K562 (cell line): ENCODE measurements at regions not wholly inside any gene's neighbourhood (a gene's known extent, or its start where the extent isn't known, plus 50 kb on each side); places are given as distances from the start of the nearest gene placed in this dataset.

Experiments
- ATAC-seq: fragments of 200-7000 bp; cut with Tn5 transposase; 3 replicates; pipeline ENCODE4 v1.9.1; 2020; ENCODE audit warnings: moderate library complexity
- BruUV-seq: library from RNA; stranded (reverse); fragments of 400-500 nt; replicated peaks from 2 replicates; lab custom pipeline; 2021; lab: Mats Ljungman, UMichigan
- CTCF ChIA-PET: fragments of 300-600 bp; formaldehyde crosslinking; extraction: SDS; loops from one replicate; lab custom pipeline; 2021; ENCODE audit warnings: low intra/inter-chr PET ratio; lab: Yijun Ruan, JAX
- POLR2A ChIA-PET: fragments of 300-600, 350-650 bp; sonication (Branson Sonifier 250); formaldehyde crosslinking; extraction: SDS; loops from one replicate; lab custom pipeline; 2021; ENCODE audit warnings: antibody characterized with exemption, inconsistent platforms; lab: Yijun Ruan, JAX
- DNase-seq, 4 experiments: peaks; one replicate each; pipeline versions ENCODE4 v3.0.0 to v3.0.0-alpha.2; 2011 to 2018; ENCODE audit warnings: low spot score in 3 of 4, mixed read lengths in 3 of 4; ENCODE audit errors: extremely low read depth in 1 of 4
- FAIRE-seq: peaks from 2 replicates; lab custom pipeline; 2011; peaks lifted over from hg19 to GRCh38; lab: Jason Lieb, UNC
- H2AFZ ChIP-seq: 2 replicates; pipeline ENCODE4 v1.6.0; 2011; ENCODE audit warnings: low read depth, low read length, control low read depth, inconsistent platforms
- H3K27ac ChIP-seq: fragments of 200-600 bp; 3 replicates; pipeline ENCODE4 v1.8.0; 2011; ENCODE audit warnings: low read depth, mild to moderate bottlenecking, control low read depth, inconsistent platforms, low read length, moderate library complexity, mixed read lengths; ENCODE audit errors: extremely low read depth
- H3K27me3 ChIP-seq, 2 experiments: fragments of 300-600 bp in 1 of 2; 2 replicates in 1 of 2; 3 replicates in 1 of 2; pipeline versions ENCODE4 v1.6.0 to v1.8.0; 2011; ENCODE audit warnings: inconsistent platforms in 2 of 2, low read length in 2 of 2, mild to moderate bottlenecking in 1 of 2, mixed read lengths in 1 of 2, moderate library complexity in 1 of 2; ENCODE audit not compliant: control insufficient read depth in 2 of 2, insufficient read depth in 2 of 2
- H3K36me3 ChIP-seq: fragments of 300-600 bp; 3 replicates; pipeline ENCODE4 v1.8.0; 2011; ENCODE audit warnings: mild to moderate bottlenecking, low read length, inconsistent platforms; ENCODE audit not compliant: control insufficient read depth, insufficient read depth
- H3K4me1 ChIP-seq, 2 experiments: fragments of 200-600 bp in 1 of 2; replicated peaks in 1 of 2; 2 replicates in 1 of 2; 3 replicates in 1 of 2; pipeline versions ENCODE4 v1.5.1 to v1.8.0; 2011; ENCODE audit warnings: inconsistent platforms in 2 of 2, low read length in 2 of 2, mild to moderate bottlenecking in 1 of 2, mixed read lengths in 1 of 2, moderate library complexity in 1 of 2; ENCODE audit not compliant: control insufficient read depth in 2 of 2, insufficient read depth in 2 of 2
- H3K4me2 ChIP-seq: 2 replicates; pipeline ENCODE4 v1.6.1; 2011; ENCODE audit warnings: low read length, control low read depth, inconsistent platforms, mixed read lengths; ENCODE audit not compliant: insufficient read depth
- H3K4me3 ChIP-seq: fragments of 200-600 bp; sonication (generic), shearing (Covaris generic); 2 replicates; pipeline ENCODE4 v1.5.1; 2016; ENCODE audit warnings: control low read depth, inconsistent platforms
- H3K79me2 ChIP-seq: fragments of 200-600 bp; 3 replicates; pipeline ENCODE4 v1.8.0; 2011; ENCODE audit warnings: low read length, inconsistent platforms; ENCODE audit not compliant: control insufficient read depth, insufficient read depth
- H3K9ac ChIP-seq, 2 experiments: 2 replicates each; pipeline versions ENCODE4 v1.6.0 to v1.6.1; 2011; ENCODE audit warnings: low read depth in 2 of 2, low read length in 2 of 2, control low read depth in 1 of 2, inconsistent platforms in 1 of 2, mild to moderate bottlenecking in 1 of 2, mixed read lengths in 1 of 2; ENCODE audit not compliant: insufficient read depth in 1 of 2
- H3K9me1 ChIP-seq: one replicate; pipeline ENCODE4 v1.6.0; 2011; ENCODE audit warnings: inconsistent platforms, mild to moderate bottlenecking, low read length, moderate library complexity; ENCODE audit not compliant: control insufficient read depth, insufficient read depth
- H3K9me3 ChIP-seq: replicated peaks from 2 replicates; pipeline ENCODE4 v1.5.1; 2011; ENCODE audit warnings: low read depth, low read length, inconsistent platforms; ENCODE audit not compliant: control insufficient read depth, insufficient read depth
- H4K20me1 ChIP-seq: replicated peaks from 2 replicates; pipeline ENCODE4 v1.6.1; 2011; ENCODE audit warnings: low read length, inconsistent platforms, mixed read lengths; ENCODE audit not compliant: control insufficient read depth, insufficient read depth
- C11orf30 ChIP-seq: fragments of 450-650 bp; IDR thresholded peaks from 2 replicates; pipeline ENCODE4 v1.6.1; 2016; ENCODE audit warnings: low read depth, mild to moderate bottlenecking
- EP300 ChIP-seq: IDR thresholded peaks from 2 replicates; pipeline ENCODE4 v1.6.1; 2012; ENCODE audit warnings: low read length, improper control_type of control experiment
- HMGN3 ChIP-seq: IDR thresholded peaks from 2 replicates; pipeline ENCODE4 v1.6.1; 2011; ENCODE audit warnings: borderline replicate concordance, low read depth, mild to moderate bottlenecking, mixed read lengths, low read length; ENCODE audit not compliant: insufficient read length; ENCODE audit errors: extremely low read depth
- MTF1 ChIP-seq: fragments of 250-450 bp; sonication (Bioruptor Pico); IDR thresholded peaks from 2 replicates; pipeline ENCODE4 v1.9.0; 2021; ENCODE audit warnings: moderate library complexity, mild to moderate bottlenecking, inconsistent platforms, borderline replicate concordance
- PHTF2 ChIP-seq: fragments of 250-450 bp; sonication (Bioruptor Pico); IDR thresholded peaks from 2 replicates; pipeline ENCODE4 v1.5.0; 2021; ENCODE audit warnings: mild to moderate bottlenecking
- POU5F1 ChIP-seq: fragments of 150-350 bp; IDR thresholded peaks from 2 replicates; pipeline ENCODE4 v1.6.1; 2014; ENCODE audit warnings: borderline replicate concordance, low read length, low read depth, mild to moderate bottlenecking; ENCODE audit not compliant: partially characterized antibody
- RB1 ChIP-seq: fragments of 450-650 bp; IDR thresholded peaks from 2 replicates; pipeline ENCODE4 v1.6.1; 2017; ENCODE audit warnings: low read depth, mild to moderate bottlenecking
- RBM34 ChIP-seq: fragments of 200-400 bp; formaldehyde crosslinking; IDR thresholded peaks from 2 replicates; pipeline ENCODE4 v1.6.1; 2018; ENCODE audit warnings: low read length, borderline replicate concordance; ENCODE audit not compliant: insufficient read depth
- SP2 ChIP-seq: IDR thresholded peaks from 2 replicates; pipeline ENCODE4 v1.6.1; 2011; ENCODE audit warnings: mild to moderate bottlenecking, low read depth, low read length, moderate library complexity; ENCODE audit not compliant: poor library complexity, severe bottlenecking; ENCODE audit errors: extremely low read depth
- TAL1 ChIP-seq: fragments of 450-650 bp; IDR thresholded peaks from 2 replicates; pipeline ENCODE4 v1.6.1; 2016; ENCODE audit warnings: mild to moderate bottlenecking
- WGBS: fragments of 100-300 bp; shearing (Covaris generic); methylation state at CpG from one replicate; pipeline ENCODE4 v1.1.6; 2016; ENCODE audit warnings: low coverage, mixed read lengths; ENCODE audit not compliant: insufficient coverage; ENCODE audit errors: missing lambda C conversion rate; 5-methylcytosine and 5-hydroxymethylcytosine counted together
- in situ Hi-C: fragments of 300-500 bp; cut with MboI; formaldehyde crosslinking; loops from 4 replicates; pipeline ENCODE4 v1.15.0; 2018; ENCODE audit warnings: inconsistent platforms, mixed read lengths
- intact Hi-C: fragments of 100-400 bp; cut with micrococcal nuclease; formaldehyde crosslinking; loops from 2 replicates; pipeline ENCODE4 v1.14.2; 2022
- TF ChIP-seq, protein P1 (sequence below): fragments of 250-450 bp; sonication (Bioruptor Pico); IDR thresholded peaks from 2 replicates; pipeline ENCODE4 v1.5.0; 2021; ENCODE audit warnings: mild to moderate bottlenecking, borderline replicate concordance
- TF ChIP-seq, protein P2 (sequence below): fragments of 450-650 bp; IDR thresholded peaks from 2 replicates; pipeline ENCODE4 v1.7.1; 2018; ENCODE audit warnings: mild to moderate bottlenecking, low read depth; ENCODE audit not compliant: partially characterized antibody
- TF ChIP-seq, protein P3 (sequence below): fragments of 250-450 bp; sonication (Bioruptor Pico); IDR thresholded peaks from 2 replicates; pipeline ENCODE4 v1.4.0; 2020; ENCODE audit warnings: mild to moderate bottlenecking, moderate library complexity

- TF ChIP-seq, protein P1, sequence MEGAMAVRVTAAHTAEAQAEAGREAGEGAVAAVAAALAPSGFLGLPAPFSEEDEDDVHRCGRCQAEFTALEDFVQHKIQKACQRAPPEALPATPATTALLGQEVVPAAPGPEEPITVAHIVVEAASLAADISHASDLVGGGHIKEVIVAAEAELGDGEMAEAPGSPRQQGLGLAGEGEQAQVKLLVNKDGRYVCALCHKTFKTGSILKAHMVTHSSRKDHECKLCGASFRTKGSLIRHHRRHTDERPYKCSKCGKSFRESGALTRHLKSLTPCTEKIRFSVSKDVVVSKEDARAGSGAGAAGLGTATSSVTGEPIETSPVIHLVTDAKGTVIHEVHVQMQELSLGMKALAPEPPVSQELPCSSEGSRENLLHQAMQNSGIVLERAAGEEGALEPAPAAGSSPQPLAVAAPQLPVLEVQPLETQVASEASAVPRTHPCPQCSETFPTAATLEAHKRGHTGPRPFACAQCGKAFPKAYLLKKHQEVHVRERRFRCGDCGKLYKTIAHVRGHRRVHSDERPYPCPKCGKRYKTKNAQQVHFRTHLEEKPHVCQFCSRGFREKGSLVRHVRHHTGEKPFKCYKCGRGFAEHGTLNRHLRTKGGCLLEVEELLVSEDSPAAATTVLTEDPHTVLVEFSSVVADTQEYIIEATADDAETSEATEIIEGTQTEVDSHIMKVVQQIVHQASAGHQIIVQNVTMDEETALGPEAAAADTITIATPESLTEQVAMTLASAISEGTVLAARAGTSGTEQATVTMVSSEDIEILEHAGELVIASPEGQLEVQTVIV (CRISPR knock-in tag) = no peak
- TF ChIP-seq, protein P2, sequence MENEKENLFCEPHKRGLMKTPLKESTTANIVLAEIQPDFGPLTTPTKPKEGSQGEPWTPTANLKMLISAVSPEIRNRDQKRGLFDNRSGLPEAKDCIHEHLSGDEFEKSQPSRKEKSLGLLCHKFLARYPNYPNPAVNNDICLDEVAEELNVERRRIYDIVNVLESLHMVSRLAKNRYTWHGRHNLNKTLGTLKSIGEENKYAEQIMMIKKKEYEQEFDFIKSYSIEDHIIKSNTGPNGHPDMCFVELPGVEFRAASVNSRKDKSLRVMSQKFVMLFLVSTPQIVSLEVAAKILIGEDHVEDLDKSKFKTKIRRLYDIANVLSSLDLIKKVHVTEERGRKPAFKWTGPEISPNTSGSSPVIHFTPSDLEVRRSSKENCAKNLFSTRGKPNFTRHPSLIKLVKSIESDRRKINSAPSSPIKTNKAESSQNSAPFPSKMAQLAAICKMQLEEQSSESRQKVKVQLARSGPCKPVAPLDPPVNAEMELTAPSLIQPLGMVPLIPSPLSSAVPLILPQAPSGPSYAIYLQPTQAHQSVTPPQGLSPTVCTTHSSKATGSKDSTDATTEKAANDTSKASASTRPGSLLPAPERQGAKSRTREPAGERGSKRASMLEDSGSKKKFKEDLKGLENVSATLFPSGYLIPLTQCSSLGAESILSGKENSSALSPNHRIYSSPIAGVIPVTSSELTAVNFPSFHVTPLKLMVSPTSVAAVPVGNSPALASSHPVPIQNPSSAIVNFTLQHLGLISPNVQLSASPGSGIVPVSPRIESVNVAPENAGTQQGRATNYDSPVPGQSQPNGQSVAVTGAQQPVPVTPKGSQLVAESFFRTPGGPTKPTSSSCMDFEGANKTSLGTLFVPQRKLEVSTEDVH = no peak
Measured at GRCh38 chr9:115495836-115496235, 377.9 kb upstream of the TNC start (continued).

- in situ Hi-C loops = no loop called here
- Histone ChIP-seq H3K4me1 (no peaks in the 10 kb centered on the region), H2AFZ (no peak overlapping the region)
- TF ChIP-seq PHTF2 (CRISPR knock-in tag) = no peak
- no peak for TF ChIP-seq RB1
- no peak for TF ChIP-seq POU5F1
- TF ChIP-seq, protein P3, sequence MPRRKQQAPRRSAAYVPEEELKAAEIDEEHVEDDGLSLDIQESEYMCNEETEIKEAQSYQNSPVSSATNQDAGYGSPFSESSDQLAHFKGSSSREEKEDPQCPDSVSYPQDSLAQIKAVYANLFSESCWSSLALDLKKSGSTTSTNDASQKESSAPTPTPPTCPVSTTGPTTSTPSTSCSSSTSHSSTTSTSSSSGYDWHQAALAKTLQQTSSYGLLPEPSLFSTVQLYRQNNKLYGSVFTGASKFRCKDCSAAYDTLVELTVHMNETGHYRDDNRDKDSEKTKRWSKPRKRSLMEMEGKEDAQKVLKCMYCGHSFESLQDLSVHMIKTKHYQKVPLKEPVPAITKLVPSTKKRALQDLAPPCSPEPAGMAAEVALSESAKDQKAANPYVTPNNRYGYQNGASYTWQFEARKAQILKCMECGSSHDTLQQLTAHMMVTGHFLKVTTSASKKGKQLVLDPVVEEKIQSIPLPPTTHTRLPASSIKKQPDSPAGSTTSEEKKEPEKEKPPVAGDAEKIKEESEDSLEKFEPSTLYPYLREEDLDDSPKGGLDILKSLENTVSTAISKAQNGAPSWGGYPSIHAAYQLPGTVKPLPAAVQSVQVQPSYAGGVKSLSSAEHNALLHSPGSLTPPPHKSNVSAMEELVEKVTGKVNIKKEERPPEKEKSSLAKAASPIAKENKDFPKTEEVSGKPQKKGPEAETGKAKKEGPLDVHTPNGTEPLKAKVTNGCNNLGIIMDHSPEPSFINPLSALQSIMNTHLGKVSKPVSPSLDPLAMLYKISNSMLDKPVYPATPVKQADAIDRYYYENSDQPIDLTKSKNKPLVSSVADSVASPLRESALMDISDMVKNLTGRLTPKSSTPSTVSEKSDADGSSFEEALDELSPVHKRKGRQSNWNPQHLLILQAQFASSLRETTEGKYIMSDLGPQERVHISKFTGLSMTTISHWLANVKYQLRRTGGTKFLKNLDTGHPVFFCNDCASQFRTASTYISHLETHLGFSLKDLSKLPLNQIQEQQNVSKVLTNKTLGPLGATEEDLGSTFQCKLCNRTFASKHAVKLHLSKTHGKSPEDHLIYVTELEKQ (CRISPR knock-in tag) = no peak
- no peak for TF ChIP-seq RBM34
- no peak for TF ChIP-seq MTF1
- no peak for TF ChIP-seq EP300
- no peak for TF ChIP-seq TAL1
- no peak for TF ChIP-seq SP2
- no peak for TF ChIP-seq HMGN3
- no peak for TF ChIP-seq C11orf30
Measured at GRCh38 chr9:115498303-115498702, 380.3 kb upstream of the TNC start.

More at GRCh38 chr9:115498303-115498702, 380.3 kb upstream of the TNC start:
- BruUV-seq = no TSS peak
- Histone ChIP-seq H3K27me3 (no peaks in the 10 kb centered on the region), H3K9ac (no peak overlapping the region), H3K79me2 (no peaks in the 10 kb centered on the region), H3K36me3 (no peaks in the 10 kb centered on the region), H3K4me3 (no peak overlapping the region), H3K4me2 (no peak overlapping the region), H3K27ac (no peak overlapping the region), H3K9me1 (no peaks in the 10 kb centered on the region), H3K9me3 (0 out of 2 replicates have a peak, but pooled peaks cover 2% of the 10 kb centered on the region), H4K20me1 (no peaks in the 10 kb centered on the region)
- ChIA-PET CTCF (no interaction called here), POLR2A (no interaction called here)
- ATAC-seq (no peak), FAIRE-seq (no peak), DNase-seq (no peak)
- intact Hi-C loops = no loop called here
- WGBS = 3% methylated on average over 4 of the region's 4 CpGs
